HEK293 (cell line): ENCODE measurements at regions not wholly inside any gene's neighbourhood (a gene's known extent, or its start where the extent isn't known, plus 50 kb on each side); places are given as distances from the start of the nearest gene placed in this dataset.
"Not testable (repeated sequence)": the region's sequence is repeated elsewhere in the genome, so short reads cannot be mapped to it uniquely, and the experiment has no call there.

ENCODE experiments used
- CTCF ChIA-PET: fragments of 350-600 bp; formaldehyde crosslinking; extraction: SDS; loops from one replicate; lab custom pipeline; 2021; ENCODE audit warnings: antibody characterized with exemption; lab: Yijun Ruan, JAX
- POLR2A ChIA-PET: fragments of 300-600 bp; formaldehyde crosslinking; extraction: SDS; loops from one replicate; lab custom pipeline; 2020; ENCODE audit warnings: antibody characterized with exemption, inconsistent platforms; lab: Yijun Ruan, JAX
- H3K27ac ChIP-seq: fragments of 200-500 bp; sonication (Bioruptor generic); 2 replicates; pipeline ENCODE4 v1.5.1; 2014; ENCODE audit warnings: low read depth, low read length, control low read depth, inconsistent platforms; ENCODE audit errors: extremely low read depth
- H3K36me3 ChIP-seq, 2 experiments: fragments of 200-500 bp in 1 of 2; sonication (Bioruptor generic) in 1 of 2; 1 replicate in 1 of 2; 2 replicates in 1 of 2; pipeline ENCODE4 v1.5.1; 2014 to 2017; ENCODE audit warnings: inconsistent platforms in 2 of 2, low read length in 2 of 2; ENCODE audit not compliant: control insufficient read depth in 2 of 2, insufficient read depth in 1 of 2
- H3K4me1 ChIP-seq: fragments of 200-500 bp; sonication (Bioruptor generic); 2 replicates; pipeline ENCODE4 v1.5.1; 2014; ENCODE audit warnings: mild to moderate bottlenecking, low read length, inconsistent platforms; ENCODE audit not compliant: control insufficient read depth, insufficient read depth
- H3K4me3 ChIP-seq: 2 replicates; pipeline ENCODE4 v1.5.1; 2011; ENCODE audit warnings: low read depth, mild to moderate bottlenecking, control low read depth, low read length, moderate library complexity
- H3K9me3 ChIP-seq: fragments of 200-500 bp; sonication (Bioruptor generic); 2 replicates; pipeline ENCODE4 v1.5.1; 2014; ENCODE audit warnings: low read depth, low read length, inconsistent platforms; ENCODE audit not compliant: control insufficient read depth, insufficient read depth
- CTCF ChIP-seq: fragments of 450-650 bp; formaldehyde crosslinking; IDR thresholded peaks from 2 replicates; pipeline ENCODE4 v1.5.1; 2016; ENCODE audit warnings: missing biosample characterization, missing genetic modification characterization
- TSHZ1 ChIP-seq: fragments of 450-650 bp; formaldehyde crosslinking; IDR thresholded peaks from 2 replicates; pipeline ENCODE4 v1.5.1; 2016; ENCODE audit warnings: missing biosample characterization, missing genetic modification characterization, borderline replicate concordance
- ZFP69B ChIP-seq: fragments of 450-650 bp; formaldehyde crosslinking; IDR thresholded peaks from 2 replicates; pipeline ENCODE4 v1.5.1; 2016; ENCODE audit warnings: missing biosample characterization, missing genetic modification characterization
- ZNF10 ChIP-seq: fragments of 450-650 bp; formaldehyde crosslinking; IDR thresholded peaks from 2 replicates; pipeline ENCODE4 v1.5.1; 2017; ENCODE audit warnings: missing biosample characterization, missing genetic modification characterization
- ZNF138 ChIP-seq: fragments of 450-650 bp; formaldehyde crosslinking; IDR thresholded peaks from 2 replicates; pipeline ENCODE4 v1.5.1; 2016; ENCODE audit warnings: missing biosample characterization, missing genetic modification characterization, borderline replicate concordance
- ZNF214 ChIP-seq: fragments of 450-650 bp; formaldehyde crosslinking; IDR thresholded peaks from 2 replicates; pipeline ENCODE4 v1.5.1; 2017; ENCODE audit warnings: missing biosample characterization, mild to moderate bottlenecking, missing genetic modification characterization, borderline replicate concordance
- ZNF292 ChIP-seq: fragments of 450-650 bp; formaldehyde crosslinking; IDR thresholded peaks from 2 replicates; pipeline ENCODE4 v1.5.1; 2016; ENCODE audit warnings: low read depth, missing biosample characterization, missing genetic modification characterization, borderline replicate concordance
- ZNF513 ChIP-seq: fragments of 450-650 bp; IDR thresholded peaks from 2 replicates; pipeline ENCODE4 v1.5.1; 2018; ENCODE audit warnings: missing biosample characterization, missing genetic modification characterization
- ZNF558 ChIP-seq: fragments of 450-650 bp; formaldehyde crosslinking; IDR thresholded peaks from 2 replicates; pipeline ENCODE4 v1.5.1; 2016; ENCODE audit warnings: missing biosample characterization, missing genetic modification characterization
- ZNF600 ChIP-seq: fragments of 450-650 bp; formaldehyde crosslinking; IDR thresholded peaks from 2 replicates; pipeline ENCODE4 v1.5.1; 2016; ENCODE audit warnings: missing biosample characterization, missing genetic modification characterization
- ZNF629 ChIP-seq: fragments of 450-650 bp; formaldehyde crosslinking; IDR thresholded peaks from 2 replicates; pipeline ENCODE4 v1.5.1; 2017; ENCODE audit warnings: missing biosample characterization, missing genetic modification characterization
- ZNF670 ChIP-seq: fragments of 450-650 bp; formaldehyde crosslinking; IDR thresholded peaks from 2 replicates; pipeline ENCODE4 v1.5.1; 2016; ENCODE audit warnings: missing biosample characterization, missing genetic modification characterization, low read depth
- ZNF76 ChIP-seq: fragments of 450-650 bp; formaldehyde crosslinking; IDR thresholded peaks from 2 replicates; pipeline ENCODE4; 2016; ENCODE audit warnings: low read depth, missing biosample characterization, missing genetic modification characterization, borderline replicate concordance
- ZNF776 ChIP-seq: fragments of 450-650 bp; formaldehyde crosslinking; IDR thresholded peaks from 2 replicates; pipeline ENCODE4 v1.5.0; 2017; ENCODE audit warnings: missing biosample characterization, missing genetic modification characterization, borderline replicate concordance
- ZNF843 ChIP-seq: fragments of 450-650 bp; formaldehyde crosslinking; IDR thresholded peaks from 2 replicates; pipeline ENCODE4 v1.5.1; 2016; ENCODE audit warnings: missing biosample characterization, missing genetic modification characterization
- ZSCAN30 ChIP-seq: fragments of 450-650 bp; IDR thresholded peaks from 2 replicates; pipeline ENCODE4 v1.5.1; 2018; ENCODE audit warnings: missing biosample characterization, mild to moderate bottlenecking, missing genetic modification characterization, moderate library complexity
- ZXDB ChIP-seq: fragments of 450-650 bp; formaldehyde crosslinking; IDR thresholded peaks from 2 replicates; pipeline ENCODE4 v1.5.1; 2016; ENCODE audit warnings: missing biosample characterization, missing genetic modification characterization
- TF ChIP-seq, protein P1 (sequence below): fragments of 450-650 bp; formaldehyde crosslinking; IDR thresholded peaks from 2 replicates; pipeline ENCODE4 v1.5.1; 2017; ENCODE audit warnings: missing biosample characterization, missing genetic modification characterization

GRCh38 chr6:76831299-76831698 lies 632.0 kb downstream of the HTR1B start (continued):
- no peak for TF ChIP-seq ZXDB
- TF ChIP-seq CTCF (tag by site-specific recombination): no peak
- no peak for TF ChIP-seq ZNF629 (tag by site-specific recombination)
- TF ChIP-seq ZNF670 (tag by site-specific recombination): no peak
- no peak for TF ChIP-seq ZNF214 (tag by site-specific recombination)

DNA sequence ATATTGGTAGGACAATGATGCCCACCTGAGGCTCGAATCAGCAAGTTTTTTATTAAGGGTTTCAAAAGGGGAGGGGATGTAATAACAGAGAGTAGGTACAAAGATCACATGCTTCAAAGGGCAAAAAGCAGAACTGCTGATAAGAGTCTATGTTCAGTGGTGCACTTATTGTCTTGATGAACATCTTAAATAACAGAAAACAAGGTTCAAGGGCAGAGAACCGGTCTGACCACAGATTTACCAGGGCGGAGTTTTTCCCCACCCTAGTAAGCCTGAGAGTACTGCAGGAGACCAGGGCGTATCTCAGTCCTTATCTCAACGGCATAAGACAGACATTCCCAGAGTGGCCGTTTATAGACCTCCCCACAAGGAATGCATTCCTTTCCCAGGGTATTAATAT lies 639.7 kb downstream of the HTR1B start:
- H3K4me1 ChIP-seq, H3K36me3 ChIP-seq, POLR2A ChIA-PET, H3K27ac ChIP-seq, H3K9me3 ChIP-seq, H3K4me3 ChIP-seq: not testable (repeated sequence)
- CTCF ChIA-PET: interaction anchor here (0.7 kb wide), 1 partner anchor 10 kb away, joined by 4 read pairs; no protein-coding TSS in a partner anchor

DNA sequence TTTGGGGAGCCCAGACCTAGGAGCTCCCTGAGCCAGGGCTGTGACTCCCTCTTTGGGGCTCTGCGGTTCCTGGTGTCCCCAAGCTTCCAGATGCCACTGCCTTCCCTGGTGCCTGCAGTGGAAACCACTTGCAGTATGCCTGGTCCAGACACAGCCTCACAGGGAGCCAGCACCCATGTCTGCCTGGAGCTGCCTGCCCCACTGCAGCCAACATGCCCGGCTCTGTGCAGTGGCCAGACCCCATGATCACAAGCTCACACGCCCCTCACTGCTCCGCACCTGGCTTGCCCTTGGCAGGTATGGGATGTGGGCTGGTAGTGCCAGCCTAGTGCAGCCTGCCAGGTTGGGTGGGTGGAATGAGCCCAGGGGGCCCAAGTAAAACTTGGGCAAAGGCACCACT lies 644.8 kb downstream of the HTR1B start:
- no peaks in the 10 kb centered on the region for H3K36me3 ChIP-seq
- H3K4me3 ChIP-seq: no peak overlapping the region
- TF ChIP-seq ZNF292 (tag by site-specific recombination) (no peak), ZNF600 (tag by site-specific recombination) (no peak), ZNF138 (tag by site-specific recombination) (no peak), ZNF776 (tag by site-specific recombination) (no peak), ZNF10 (tag by site-specific recombination) (no peak), ZNF558 (tag by site-specific recombination) (no peak), ZNF843 (tag by site-specific recombination) (no peak), ZNF76 (tag by site-specific recombination) (no peak), TSHZ1 (tag by site-specific recombination) (no peak), ZNF513 (tag by site-specific recombination) (no peak), ZFP69B (no peak), ZSCAN30 (no peak)
- TF ChIP-seq, protein P1, sequence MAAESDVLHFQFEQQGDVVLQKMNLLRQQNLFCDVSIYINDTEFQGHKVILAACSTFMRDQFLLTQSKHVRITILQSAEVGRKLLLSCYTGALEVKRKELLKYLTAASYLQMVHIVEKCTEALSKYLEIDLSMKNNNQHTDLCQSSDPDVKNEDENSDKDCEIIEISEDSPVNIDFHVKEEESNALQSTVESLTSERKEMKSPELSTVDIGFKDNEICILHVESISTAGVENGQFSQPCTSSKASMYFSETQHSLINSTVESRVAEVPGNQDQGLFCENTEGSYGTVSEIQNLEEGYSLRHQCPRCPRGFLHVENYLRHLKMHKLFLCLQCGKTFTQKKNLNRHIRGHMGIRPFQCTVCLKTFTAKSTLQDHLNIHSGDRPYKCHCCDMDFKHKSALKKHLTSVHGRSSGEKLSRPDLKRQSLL (tag by site-specific recombination): no peak
- ChIA-PET CTCF (interaction anchor here (0.8 to 1.0 kb wide), 2 partner anchors 136 to 925 kb away, joined by 3 to 4 read pairs; no protein-coding TSS in a partner anchor), POLR2A (no interaction called here)
- no peaks in the 10 kb centered on the region for H3K9me3 ChIP-seq
- H3K27ac ChIP-seq: no peak overlapping the region
- no peaks in the 10 kb centered on the region for H3K4me1 ChIP-seq
